ENCODE measurements at regions not wholly inside any gene's neighbourhood (a gene's known extent, or its start where the extent isn't known, plus 50 kb on each side); places are given as distances from the start of the nearest gene placed in this dataset.
"Not testable (repeated sequence)": the region's sequence is repeated elsewhere in the genome, so short reads cannot be mapped to it uniquely, and the experiment has no call there.

DNA sequence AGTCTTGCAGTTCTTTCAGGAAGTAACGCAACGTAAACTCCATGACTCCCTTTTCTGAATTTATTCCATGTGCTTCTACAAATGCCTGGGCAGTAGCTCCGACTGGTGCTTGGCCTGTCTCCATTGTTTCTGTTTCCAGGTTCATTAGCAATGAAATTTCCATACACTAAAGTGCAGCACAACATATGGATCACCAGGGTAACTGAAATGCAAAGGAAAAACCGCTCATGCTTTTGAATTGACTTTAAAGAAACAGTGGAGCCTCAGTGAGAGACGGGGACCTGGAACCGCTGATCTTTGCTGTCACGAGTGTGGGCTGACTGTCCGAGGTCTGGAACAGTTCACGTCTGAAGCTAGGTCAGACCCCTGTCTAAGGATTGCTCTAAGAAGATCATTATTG lies 126.5 kb upstream of the IGFBP3 start:
- H3K4me1 ChIP-seq (ENCODE audit: control insufficient read depth in 2 of 3, insufficient read depth in 2 of 3, low read depth in 1 of 3, low read length in 3 of 3): no peaks in the 10 kb centered on the region
- H3K27ac ChIP-seq (ENCODE audit: low read depth in 2 of 2, low read length in 2 of 2): no peak overlapping the region
- intact Hi-C loops (cut with DNase I): no loop called here
- no peaks in the 10 kb centered on the region for H3K27me3 ChIP-seq (ENCODE audit: control insufficient read depth, insufficient read depth, low read length)
- TF ChIP-seq CTCF (IDR thresholded peaks at IDR 0.05; ENCODE audit: borderline replicate concordance, extremely low read depth, insufficient read depth): no peak
- FAIRE-seq: no peak
- no peaks in the 10 kb centered on the region for H3K9me3 ChIP-seq (ENCODE audit: control insufficient read depth in 2 of 3, insufficient read depth in 1 of 3, low read length in 3 of 3)
- no peaks in the 10 kb centered on the region for H3K36me3 ChIP-seq (ENCODE audit: control insufficient read depth in 2 of 3, insufficient read depth in 3 of 3, low read length in 3 of 3)
- peak in 2 of 5 donors; percentile 30 to 31 for DNase-seq
- no peak overlapping the region for H3K4me3 ChIP-seq (ENCODE audit: low read length in 3 of 3)
- H3K9ac ChIP-seq (ENCODE audit: low read length in 3 of 3): no peak overlapping the region

GRCh38 chr7:46043338-46043737 lies 122.3 kb upstream of the IGFBP3 start:
- H3K4me1 ChIP-seq (ENCODE audit: control insufficient read depth in 2 of 3, insufficient read depth in 2 of 3, low read depth in 1 of 3, low read length in 3 of 3); intact Hi-C loops (cut with DNase I); H3K4me3 ChIP-seq (ENCODE audit: low read length in 3 of 3); DNase-seq; H3K27me3 ChIP-seq (ENCODE audit: control insufficient read depth, insufficient read depth, low read length); H3K9ac ChIP-seq (ENCODE audit: low read length in 3 of 3); FAIRE-seq; H3K36me3 ChIP-seq (ENCODE audit: control insufficient read depth in 2 of 3, insufficient read depth in 3 of 3, low read length in 3 of 3); H3K9me3 ChIP-seq (ENCODE audit: control insufficient read depth in 2 of 3, insufficient read depth in 1 of 3, low read length in 3 of 3); H3K27ac ChIP-seq (ENCODE audit: low read depth in 2 of 2, low read length in 2 of 2): not testable (repeated sequence)

DNA sequence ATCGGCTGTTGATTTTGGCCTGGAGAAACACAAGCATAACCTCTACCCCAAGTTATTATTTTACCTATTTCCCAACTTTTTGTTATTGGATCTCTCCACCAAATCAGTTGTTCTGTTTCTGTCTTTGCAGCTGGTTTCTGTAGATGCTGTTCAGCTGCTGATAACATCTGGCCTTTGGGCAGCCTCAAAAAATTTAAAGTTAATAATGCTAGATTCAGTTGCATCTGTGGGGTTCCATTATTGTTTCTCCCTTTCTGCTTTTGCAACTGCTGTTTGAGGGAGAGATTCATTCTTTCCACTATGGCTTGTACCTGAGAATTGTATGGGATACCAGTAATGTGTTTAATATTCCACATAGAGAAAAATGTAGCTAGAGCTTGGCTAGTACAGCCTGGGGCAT lies 118.7 kb upstream of the IGFBP3 start:
- H3K27ac ChIP-seq (ENCODE audit: low read depth in 2 of 2, low read length in 2 of 2); H3K36me3 ChIP-seq (ENCODE audit: control insufficient read depth in 2 of 3, insufficient read depth in 3 of 3, low read length in 3 of 3); H3K4me1 ChIP-seq (ENCODE audit: control insufficient read depth in 2 of 3, insufficient read depth in 2 of 3, low read depth in 1 of 3, low read length in 3 of 3); H3K27me3 ChIP-seq (ENCODE audit: control insufficient read depth, insufficient read depth, low read length); H3K9me3 ChIP-seq (ENCODE audit: control insufficient read depth in 2 of 3, insufficient read depth in 1 of 3, low read length in 3 of 3); DNase-seq; H3K9ac ChIP-seq (ENCODE audit: low read length in 3 of 3); intact Hi-C loops (cut with DNase I); FAIRE-seq; H3K4me3 ChIP-seq (ENCODE audit: low read length in 3 of 3): not testable (repeated sequence)

DNA sequence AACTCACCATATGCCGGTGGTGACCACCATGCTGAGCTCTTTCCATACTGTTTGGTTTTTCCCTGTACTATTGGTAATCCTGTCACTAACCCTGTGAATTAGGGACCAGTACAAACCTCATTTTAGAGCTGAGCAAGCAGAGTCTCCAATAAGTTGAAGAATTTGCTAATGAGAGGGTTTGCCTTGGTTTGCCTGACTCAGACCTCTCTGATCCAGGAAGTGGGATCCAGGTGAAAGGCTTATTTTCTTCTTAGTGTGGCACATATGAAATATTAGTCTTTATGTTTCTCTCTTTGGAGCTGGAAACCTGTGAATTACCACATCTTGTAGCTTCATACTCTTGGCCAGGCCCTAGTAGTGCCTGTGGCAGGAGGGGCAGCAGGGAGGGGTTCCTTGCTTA lies 114.1 kb upstream of the IGFBP3 start:
- DNase-seq: no peak
- Histone ChIP-seq H3K27me3 (ENCODE audit: control insufficient read depth, insufficient read depth, low read length) (no peaks in the 10 kb centered on the region), H3K27ac (ENCODE audit: low read depth in 2 of 2, low read length in 2 of 2) (no peak overlapping the region), H3K9me3 (ENCODE audit: control insufficient read depth in 2 of 3, insufficient read depth in 1 of 3, low read length in 3 of 3) (no peaks in the 10 kb centered on the region), H3K36me3 (ENCODE audit: control insufficient read depth in 2 of 3, insufficient read depth in 3 of 3, low read length in 3 of 3) (no peaks in the 10 kb centered on the region), H3K4me1 (ENCODE audit: control insufficient read depth in 2 of 3, insufficient read depth in 2 of 3, low read depth in 1 of 3, low read length in 3 of 3) (no peaks in the 10 kb centered on the region), H3K9ac (ENCODE audit: low read length in 3 of 3) (no peak overlapping the region), H3K4me3 (ENCODE audit: low read length in 3 of 3) (no peak overlapping the region)
- FAIRE-seq: no peak
- intact Hi-C loops (cut with DNase I): no loop called here
- no peak for TF ChIP-seq CTCF (IDR thresholded peaks at IDR 0.05; ENCODE audit: borderline replicate concordance, extremely low read depth, insufficient read depth)
